Aorta (tissue), 5 donors: ENCODE measurements at regions not wholly inside any gene's neighbourhood (a gene's known extent, or its start where the extent isn't known, plus 50 kb on each side); places are given as distances from the start of the nearest gene placed in this dataset.
"Not testable (repeated sequence)": the region's sequence is repeated elsewhere in the genome, so short reads cannot be mapped to it uniquely, and the experiment has no call there.

Source experiments
- ATAC-seq: fragments of 200-7000 bp; cut with Tn5 transposase; one replicate; pipeline ENCODE4 v1.9.1; 2022; ENCODE audit warnings: moderate library complexity; ENCODE audit not compliant: low FRiP score
- DNase-seq, 2 donors: peaks; one replicate each; pipeline ENCODE4 v3.0.0-alpha.2; 2020
- H3K27ac ChIP-seq, 2 donors: one replicate each; pipeline ENCODE4 v1.5.1; 2013; ENCODE audit warnings: low read length in 2 of 2, mild to moderate bottlenecking in 2 of 2, moderate library complexity in 2 of 2, control low read depth in 1 of 2, inconsistent platforms in 1 of 2, low read depth in 1 of 2
- H3K27me3 ChIP-seq, 2 donors: one replicate each; pipeline ENCODE4 v1.6.1; 2013; ENCODE audit warnings: control low read depth in 1 of 2, low read length in 1 of 2, mild to moderate bottlenecking in 1 of 2, moderate library complexity in 1 of 2; ENCODE audit not compliant: insufficient read depth in 2 of 2, control insufficient read depth in 1 of 2
- H3K36me3 ChIP-seq, 2 donors: one replicate each; pipeline ENCODE4 v1.6.1; 2013; ENCODE audit warnings: control low read depth in 1 of 2, low read length in 1 of 2, mild to moderate bottlenecking in 1 of 2; ENCODE audit not compliant: insufficient read depth in 2 of 2, control insufficient read depth in 1 of 2
- H3K4me1 ChIP-seq, 2 donors: one replicate each; pipeline ENCODE4 v1.6.1; 2013; ENCODE audit warnings: low read length in 2 of 2, control low read depth in 1 of 2, mild to moderate bottlenecking in 1 of 2, moderate library complexity in 1 of 2; ENCODE audit not compliant: insufficient read depth in 2 of 2, control insufficient read depth in 1 of 2
- H3K4me3 ChIP-seq, 2 donors: one replicate each; pipeline ENCODE4 v1.5.1; 2013; ENCODE audit warnings: low read length in 2 of 2, control low read depth in 1 of 2, mild to moderate bottlenecking in 1 of 2
- H3K9me3 ChIP-seq: one replicate; pipeline ENCODE4 v1.6.1; 2013; ENCODE audit warnings: mild to moderate bottlenecking, low read length; ENCODE audit not compliant: control insufficient read depth
- WGBS, 2 donors: extraction: QIAGEN DNeasy Blood & Tissue Kit; methylation state at CpG; one replicate each; pipeline ENCODE4 v1.1.7; 2013; 5-methylcytosine and 5-hydroxymethylcytosine counted together
- intact Hi-C, 2 donors: fragments of 100-400 bp; cut with DNase I; formaldehyde crosslinking; loops; one replicate each; pipeline versions ENCODE4 v1.14.2 to v1.15.0; 2022
- donor health status: healthy with polysubstance abuse.
- donor health status: Bipolar disorder and iron deficiency.
- donor health status: DM: no; HTN: no; CAD: no.
- donor health status: DM: no; HTN: no; CAD: no.
- donor health status: DM: yes; HTN: yes; CAD: no.

- no peaks in the 10 kb centered on the region for H3K27me3 ChIP-seq
- no peaks in the 10 kb centered on the region for H3K4me1 ChIP-seq
- DNase-seq: no peak
- no peak for ATAC-seq
- no peak overlapping the region for H3K4me3 ChIP-seq
- no peaks in the 10 kb centered on the region for H3K9me3 ChIP-seq
- 90 to 91% methylated on average over 3 of the region's 3 CpGs for WGBS, 2 donors
- no peak overlapping the region for H3K27ac ChIP-seq
- no peaks in the 10 kb centered on the region for H3K36me3 ChIP-seq
- intact Hi-C loops: no loop called here
Measured at GRCh38 chr5:67844924-67845323, 370.6 kb upstream of the PIK3R1 start.

GRCh38 chr5:67842806-67843205, 372.8 kb upstream of the PIK3R1 start:
- 68 to 82% methylated on average over 3 of the region's 3 CpGs for WGBS, 2 donors

GRCh38 chr5:67837225-67837624, 378.3 kb upstream of the PIK3R1 start:
- intact Hi-C loops, H3K4me1 ChIP-seq, H3K36me3 ChIP-seq, H3K4me3 ChIP-seq, H3K9me3 ChIP-seq, ATAC-seq, H3K27ac ChIP-seq, H3K27me3 ChIP-seq, DNase-seq: not testable (repeated sequence)
- 78 to 97% methylated on average over 3 of the region's 3 CpGs for WGBS, 2 donors

More at GRCh38 chr5:67842806-67843205, 372.8 kb upstream of the PIK3R1 start:
- ATAC-seq: no peak
- Histone ChIP-seq H3K4me1 (no peaks in the 10 kb centered on the region), H3K36me3 (no peaks in the 10 kb centered on the region), H3K27ac (no peak overlapping the region), H3K27me3 (no peaks in the 10 kb centered on the region), H3K4me3 (no peak overlapping the region), H3K9me3 (no peaks in the 10 kb centered on the region)
- intact Hi-C loops: no loop called here
- no peak for DNase-seq

GRCh38 chr5:67836496-67836895, 379.1 kb upstream of the PIK3R1 start:
- WGBS, 2 donors: 54 to 63% methylated on average over 1 of the region's 1 CpG
- intact Hi-C loops, H3K4me3 ChIP-seq: not testable (repeated sequence)

GRCh38 chr5:67831048-67831447, 384.5 kb upstream of the PIK3R1 start:
- DNase-seq: no peak
- intact Hi-C loops: no loop called here
- ATAC-seq: no peak
- no peaks in the 10 kb centered on the region for H3K36me3 ChIP-seq
- no peaks in the 10 kb centered on the region for H3K9me3 ChIP-seq
- no peaks in the 10 kb centered on the region for H3K27me3 ChIP-seq
- no peak overlapping the region for H3K27ac ChIP-seq
- H3K4me1 ChIP-seq: no peaks in the 10 kb centered on the region
- H3K4me3 ChIP-seq: no peak overlapping the region
- 31 to 96% methylated on average over 1 of the region's 1 CpG for WGBS, 2 donors

More at GRCh38 chr5:67836496-67836895, 379.1 kb upstream of the PIK3R1 start:
- H3K9me3 ChIP-seq, ATAC-seq, H3K4me1 ChIP-seq, H3K27ac ChIP-seq, DNase-seq, H3K27me3 ChIP-seq, H3K36me3 ChIP-seq: not testable (repeated sequence)

GRCh38 chr5:67827541-67827940, 388.0 kb upstream of the PIK3R1 start:
- ATAC-seq (no peak), DNase-seq (no peak)
- H3K4me3 ChIP-seq: no peak overlapping the region
- no peaks in the 10 kb centered on the region for H3K9me3 ChIP-seq
- peaks cover 0 to 2% of the 10 kb centered on the region in 2 donors for H3K27me3 ChIP-seq
- intact Hi-C loops: no loop called here
- H3K36me3 ChIP-seq: no peaks in the 10 kb centered on the region
- H3K4me1 ChIP-seq: no peaks in the 10 kb centered on the region
- no peak overlapping the region for H3K27ac ChIP-seq
- WGBS, 2 donors: 80 to 87% methylated on average over 7 of the region's 7 CpGs

- H3K27ac ChIP-seq: no peak overlapping the region
- ATAC-seq (no peak), DNase-seq (no peak)
- peaks cover 0 to 2% of the 10 kb centered on the region in 2 donors for H3K27me3 ChIP-seq
- no peaks in the 10 kb centered on the region for H3K4me1 ChIP-seq
- no peaks in the 10 kb centered on the region for H3K9me3 ChIP-seq
- no peak overlapping the region for H3K4me3 ChIP-seq
- H3K36me3 ChIP-seq: no peaks in the 10 kb centered on the region
- intact Hi-C loops: no loop called here
- WGBS, 2 donors: 79 to 80% methylated on average over 3 of the region's 3 CpGs
Measured at GRCh38 chr5:67824852-67825251, 390.7 kb upstream of the PIK3R1 start.

- H3K4me3 ChIP-seq: no peak overlapping the region
- no peak overlapping the region for H3K27ac ChIP-seq
- intact Hi-C loops: no loop called here
- no peaks in the 10 kb centered on the region for H3K27me3 ChIP-seq
- H3K36me3 ChIP-seq: no peaks in the 10 kb centered on the region
- H3K4me1 ChIP-seq: peaks cover 3 to 10% of the 10 kb centered on the region in 2 donors
- ATAC-seq: no peak
- no peaks in the 10 kb centered on the region for H3K9me3 ChIP-seq
- no peak for DNase-seq
- WGBS, 2 donors: 97 to 98% methylated on average over 14 of the region's 14 CpGs
Measured at GRCh38 chr5:67817652-67818051, 397.9 kb upstream of the PIK3R1 start.

- H3K9me3 ChIP-seq: no peaks in the 10 kb centered on the region
- intact Hi-C loops: no loop called here
- DNase-seq (no peak), ATAC-seq (no peak)
- H3K4me1 ChIP-seq: peaks cover 3 to 10% of the 10 kb centered on the region in 2 donors
- no peak overlapping the region for H3K27ac ChIP-seq
- no peaks in the 10 kb centered on the region for H3K27me3 ChIP-seq
- H3K4me3 ChIP-seq: no peak overlapping the region
- H3K36me3 ChIP-seq: no peaks in the 10 kb centered on the region
Measured at GRCh38 chr5:67816456-67816855, 399.1 kb upstream of the PIK3R1 start.
